ENCODE measurements at regions not wholly inside any gene's neighbourhood (a gene's known extent, or its start where the extent isn't known, plus 50 kb on each side); places are given as distances from the start of the nearest gene placed in this dataset.

GRCh38 chr11:130744794-130745193 lies 171.5 kb downstream of the SNX19 start:
- no peak overlapping the region for H3K27ac ChIP-seq
- DNase-seq = no peak
- no peaks in the 10 kb centered on the region for H3K36me3 ChIP-seq
- no peaks in the 10 kb centered on the region for H3K9me3 ChIP-seq
- H3K9ac ChIP-seq (ENCODE audit: low read depth in 2 of 2, low read length in 2 of 2) = no peak overlapping the region
- no peaks in the 10 kb centered on the region for H3K4me1 ChIP-seq
- intact Hi-C loops (cut with DNase I) = no loop called here
- TF ChIP-seq CTCF (IDR thresholded peaks at IDR 0.05) = no peak
- no peak overlapping the region for H3K4me3 ChIP-seq
- no peaks in the 10 kb centered on the region for H3K27me3 ChIP-seq

- Histone ChIP-seq H3K4me3 (no peak overlapping the region), H3K9me3 (no peaks in the 10 kb centered on the region), H3K4me1 (no peaks in the 10 kb centered on the region), H3K27me3 (no peaks in the 10 kb centered on the region), H3K36me3 (no peaks in the 10 kb centered on the region), H3K27ac (peak overlapping the region; percentile 45), H3K9ac (ENCODE audit: low read depth in 2 of 2, low read length in 2 of 2) (peak overlapping the region in 1 of 2 donors; percentile 32)
- DNase-seq = no peak
- TF ChIP-seq CTCF (IDR thresholded peaks at IDR 0.05) = no peak
- intact Hi-C loops (cut with DNase I) = no loop called here
Measured at GRCh38 chr11:130749216-130749615, 167.1 kb downstream of the SNX19 start.

GRCh38 chr11:130760515-130761125 lies 155.7 kb downstream of the SNX19 start:
- H3K4me1 ChIP-seq = no peaks in the 10 kb centered on the region
- no peak for TF ChIP-seq CTCF (IDR thresholded peaks at IDR 0.05)
- DNase-seq = no peak
- H3K9me3 ChIP-seq = no peaks in the 10 kb centered on the region
- no peak overlapping the region for H3K9ac ChIP-seq (ENCODE audit: low read depth in 2 of 2, low read length in 2 of 2)
- H3K27ac ChIP-seq = no peak overlapping the region
- H3K27me3 ChIP-seq = no peaks in the 10 kb centered on the region
- intact Hi-C loops (cut with DNase I) = no loop called here
- no peak overlapping the region for H3K4me3 ChIP-seq
- no peaks in the 10 kb centered on the region for H3K36me3 ChIP-seq

- no peaks in the 10 kb centered on the region for H3K9me3 ChIP-seq
- no peaks in the 10 kb centered on the region for H3K4me1 ChIP-seq
- no peak overlapping the region for H3K9ac ChIP-seq (ENCODE audit: low read depth in 2 of 2, low read length in 2 of 2)
- H3K27ac ChIP-seq = no peak overlapping the region
- H3K27me3 ChIP-seq = no peaks in the 10 kb centered on the region
- no peaks in the 10 kb centered on the region for H3K36me3 ChIP-seq
- no peak for DNase-seq
- intact Hi-C loops (cut with DNase I) = no loop called here
- no peak overlapping the region for H3K4me3 ChIP-seq
- no peak for TF ChIP-seq CTCF (IDR thresholded peaks at IDR 0.05)
Measured at GRCh38 chr11:130761560-130762220, 154.6 kb downstream of the SNX19 start.

- Histone ChIP-seq H3K27ac (no peak overlapping the region), H3K9me3 (no peaks in the 10 kb centered on the region), H3K9ac (ENCODE audit: low read depth in 2 of 2, low read length in 2 of 2) (no peak overlapping the region), H3K4me3 (no peak overlapping the region), H3K4me1 (no peaks in the 10 kb centered on the region), H3K27me3 (no peaks in the 10 kb centered on the region), H3K36me3 (no peaks in the 10 kb centered on the region)
- intact Hi-C loops (cut with DNase I) = no loop called here
- DNase-seq = no peak
- TF ChIP-seq CTCF (IDR thresholded peaks at IDR 0.05) = no peak
Measured at GRCh38 chr11:130762638-130763037, 153.6 kb downstream of the SNX19 start.
